ENCODE measurements at regions not wholly inside any gene's neighbourhood (a gene's known extent, or its start where the extent isn't known, plus 50 kb on each side); places are given as distances from the start of the nearest gene placed in this dataset.

GRCh38 chr11:134951305-134951700, 539.3 kb upstream of the B3GAT1 start:
- 5 to 7% methylated on average over 6 of the region's 6 CpGs for WGBS, 2 donors
- H3K4me3 ChIP-seq (ENCODE audit: low read length in 2 of 2), result peak overlapping the region in 1 of 2 donors; percentile 19
- DNase-seq (peak; percentile 81 to 83), ATAC-seq (ENCODE audit: low FRiP score) (peak; percentile 81)
- no peaks in the 10 kb centered on the region for H3K9me3 ChIP-seq (ENCODE audit: control insufficient read depth, low read length)
- peak overlapping the region; percentile 61 to 80 for H3K27ac ChIP-seq (ENCODE audit: low read depth in 1 of 2, low read length in 2 of 2)
- intact Hi-C loops (cut with DNase I), result loop anchor here in 1 of 2 donors (5.0 kb wide), 1 partner anchor 34 kb away; no protein-coding TSS in a partner anchor
- H3K27me3 ChIP-seq (ENCODE audit: control insufficient read depth in 1 of 2, insufficient read depth in 2 of 2, low read length in 1 of 2), result no peaks in the 10 kb centered on the region
- H3K4me1 ChIP-seq (ENCODE audit: control insufficient read depth in 1 of 2, insufficient read depth in 2 of 2, low read length in 2 of 2), result peaks cover 2 to 11% of the 10 kb centered on the region in 2 donors
- H3K36me3 ChIP-seq (ENCODE audit: control insufficient read depth in 1 of 2, insufficient read depth in 2 of 2, low read length in 1 of 2), result no peaks in the 10 kb centered on the region

- Histone ChIP-seq H3K4me1 (ENCODE audit: control insufficient read depth in 1 of 2, insufficient read depth in 2 of 2, low read length in 2 of 2) (peaks cover 2 to 11% of the 10 kb centered on the region in 2 donors), H3K27ac (ENCODE audit: low read depth in 1 of 2, low read length in 2 of 2) (peak overlapping the region; percentile 65 to 80), H3K27me3 (ENCODE audit: control insufficient read depth in 1 of 2, insufficient read depth in 2 of 2, low read length in 1 of 2) (no peaks in the 10 kb centered on the region), H3K36me3 (ENCODE audit: control insufficient read depth in 1 of 2, insufficient read depth in 2 of 2, low read length in 1 of 2) (no peaks in the 10 kb centered on the region), H3K4me3 (ENCODE audit: low read length in 2 of 2) (no peak overlapping the region), H3K9me3 (ENCODE audit: control insufficient read depth, low read length) (no peaks in the 10 kb centered on the region)
- 19 to 20% methylated on average over 8 of the region's 8 CpGs for WGBS, 2 donors
- DNase-seq (no peak), ATAC-seq (ENCODE audit: low FRiP score) (peak; percentile 59)
- intact Hi-C loops (cut with DNase I), result loop anchor here in 1 of 2 donors (5.0 kb wide), 1 partner anchor 33 kb away; no protein-coding TSS in a partner anchor
These were observed 538.8 kb upstream of the B3GAT1 start for GRCh38 chr11:134950692-134951304.

GRCh38 chr11:134949121-134950090, 537.4 kb upstream of the B3GAT1 start:
- Histone ChIP-seq H3K27ac (ENCODE audit: low read depth in 1 of 2, low read length in 2 of 2) (peak overlapping the region; percentile 77 to 80), H3K4me1 (ENCODE audit: control insufficient read depth in 1 of 2, insufficient read depth in 2 of 2, low read length in 2 of 2) (peaks cover 2 to 11% of the 10 kb centered on the region in 2 donors), H3K27me3 (ENCODE audit: control insufficient read depth in 1 of 2, insufficient read depth in 2 of 2, low read length in 1 of 2) (no peaks in the 10 kb centered on the region), H3K9me3 (ENCODE audit: control insufficient read depth, low read length) (no peaks in the 10 kb centered on the region), H3K4me3 (ENCODE audit: low read length in 2 of 2) (no peak overlapping the region), H3K36me3 (ENCODE audit: control insufficient read depth in 1 of 2, insufficient read depth in 2 of 2, low read length in 1 of 2) (no peaks in the 10 kb centered on the region)
- intact Hi-C loops (cut with DNase I), result loop anchor here in 1 of 2 donors (5.0 kb wide), 1 partner anchor 32 kb away; no protein-coding TSS in a partner anchor
- ATAC-seq (ENCODE audit: low FRiP score) (peak; percentile 84), DNase-seq (peak; percentile 84 to 87)
- WGBS, 2 donors, result 15 to 16% methylated on average over 11 of the region's 11 CpGs

- no peak overlapping the region for H3K4me3 ChIP-seq (ENCODE audit: low read length in 2 of 2)
- intact Hi-C loops (cut with DNase I), result no loop called here
- H3K27me3 ChIP-seq (ENCODE audit: control insufficient read depth in 1 of 2, insufficient read depth in 2 of 2, low read length in 1 of 2), result no peaks in the 10 kb centered on the region
- H3K4me1 ChIP-seq (ENCODE audit: control insufficient read depth in 1 of 2, insufficient read depth in 2 of 2, low read length in 2 of 2), result peaks cover 2 to 11% of the 10 kb centered on the region in 2 donors
- 92 to 93% methylated on average over 10 of the region's 10 CpGs for WGBS, 2 donors
- DNase-seq (no peak), ATAC-seq (ENCODE audit: low FRiP score) (no peak)
- no peaks in the 10 kb centered on the region for H3K9me3 ChIP-seq (ENCODE audit: control insufficient read depth, low read length)
- H3K36me3 ChIP-seq (ENCODE audit: control insufficient read depth in 1 of 2, insufficient read depth in 2 of 2, low read length in 1 of 2), result no peaks in the 10 kb centered on the region
- H3K27ac ChIP-seq (ENCODE audit: low read depth in 1 of 2, low read length in 2 of 2), result peak overlapping the region in 1 of 2 donors; percentile 8
These were observed 535.5 kb upstream of the B3GAT1 start for GRCh38 chr11:134947556-134947955.

GRCh38 chr11:134945993-134946392, 534.0 kb upstream of the B3GAT1 start:
- ATAC-seq (ENCODE audit: low FRiP score), result no peak
- no peak for DNase-seq

GRCh38 chr11:134944986-134945385, 532.9 kb upstream of the B3GAT1 start:
- Histone ChIP-seq H3K27me3 (ENCODE audit: control insufficient read depth in 1 of 2, insufficient read depth in 2 of 2, low read length in 1 of 2) (no peaks in the 10 kb centered on the region), H3K27ac (ENCODE audit: low read depth in 1 of 2, low read length in 2 of 2) (no peak overlapping the region), H3K36me3 (ENCODE audit: control insufficient read depth in 1 of 2, insufficient read depth in 2 of 2, low read length in 1 of 2) (no peaks in the 10 kb centered on the region), H3K4me3 (ENCODE audit: low read length in 2 of 2) (no peak overlapping the region), H3K9me3 (ENCODE audit: control insufficient read depth, low read length) (no peaks in the 10 kb centered on the region), H3K4me1 (ENCODE audit: control insufficient read depth in 1 of 2, insufficient read depth in 2 of 2, low read length in 2 of 2) (peaks cover 0 to 6% of the 10 kb centered on the region in 2 donors)
- no peak for DNase-seq
- no peak for ATAC-seq (ENCODE audit: low FRiP score)
- intact Hi-C loops (cut with DNase I), result no loop called here
- 94 to 96% methylated on average over 10 of the region's 10 CpGs for WGBS, 2 donors

More at GRCh38 chr11:134945993-134946392, 534.0 kb upstream of the B3GAT1 start:
- Histone ChIP-seq H3K9me3 (ENCODE audit: control insufficient read depth, low read length) (no peaks in the 10 kb centered on the region), H3K36me3 (ENCODE audit: control insufficient read depth in 1 of 2, insufficient read depth in 2 of 2, low read length in 1 of 2) (no peaks in the 10 kb centered on the region), H3K27ac (ENCODE audit: low read depth in 1 of 2, low read length in 2 of 2) (no peak overlapping the region), H3K4me1 (ENCODE audit: control insufficient read depth in 1 of 2, insufficient read depth in 2 of 2, low read length in 2 of 2) (peaks cover 0 to 11% of the 10 kb centered on the region in 2 donors), H3K4me3 (ENCODE audit: low read length in 2 of 2) (no peak overlapping the region), H3K27me3 (ENCODE audit: control insufficient read depth in 1 of 2, insufficient read depth in 2 of 2, low read length in 1 of 2) (no peaks in the 10 kb centered on the region)
- intact Hi-C loops (cut with DNase I), result no loop called here
- 93 to 96% methylated on average over 9 of the region's 9 CpGs for WGBS, 2 donors

GRCh38 chr11:134944131-134944530, 532.1 kb upstream of the B3GAT1 start:
- 81 to 93% methylated on average over 5 of the region's 5 CpGs for WGBS, 2 donors
- Histone ChIP-seq H3K4me1 (ENCODE audit: control insufficient read depth in 1 of 2, insufficient read depth in 2 of 2, low read length in 2 of 2) (no peaks in the 10 kb centered on the region), H3K9me3 (ENCODE audit: control insufficient read depth, low read length) (no peaks in the 10 kb centered on the region), H3K27me3 (ENCODE audit: control insufficient read depth in 1 of 2, insufficient read depth in 2 of 2, low read length in 1 of 2) (no peaks in the 10 kb centered on the region), H3K4me3 (ENCODE audit: low read length in 2 of 2) (no peak overlapping the region), H3K27ac (ENCODE audit: low read depth in 1 of 2, low read length in 2 of 2) (no peak overlapping the region), H3K36me3 (ENCODE audit: control insufficient read depth in 1 of 2, insufficient read depth in 2 of 2, low read length in 1 of 2) (no peaks in the 10 kb centered on the region)
- ATAC-seq (ENCODE audit: low FRiP score) (no peak), DNase-seq (no peak)
- intact Hi-C loops (cut with DNase I), result no loop called here

- no peaks in the 10 kb centered on the region for H3K4me1 ChIP-seq (ENCODE audit: control insufficient read depth in 1 of 2, insufficient read depth in 2 of 2, low read length in 2 of 2)
- H3K27me3 ChIP-seq (ENCODE audit: control insufficient read depth in 1 of 2, insufficient read depth in 2 of 2, low read length in 1 of 2), result no peaks in the 10 kb centered on the region
- 90 to 97% methylated on average over 6 of the region's 6 CpGs for WGBS, 2 donors
- H3K27ac ChIP-seq (ENCODE audit: low read depth in 1 of 2, low read length in 2 of 2), result no peak overlapping the region
- DNase-seq (no peak), ATAC-seq (ENCODE audit: low FRiP score) (no peak)
- intact Hi-C loops (cut with DNase I), result no loop called here
- no peak overlapping the region for H3K4me3 ChIP-seq (ENCODE audit: low read length in 2 of 2)
- no peaks in the 10 kb centered on the region for H3K36me3 ChIP-seq (ENCODE audit: control insufficient read depth in 1 of 2, insufficient read depth in 2 of 2, low read length in 1 of 2)
- H3K9me3 ChIP-seq (ENCODE audit: control insufficient read depth, low read length), result no peaks in the 10 kb centered on the region
These were observed 531.5 kb upstream of the B3GAT1 start for GRCh38 chr11:134943544-134943943.

All from aorta (tissue), 5 donors.